ENCODE measurements at regions not wholly inside any gene's neighbourhood (a gene's known extent, or its start where the extent isn't known, plus 50 kb on each side); places are given as distances from the start of the nearest gene placed in this dataset.
"Not testable (repeated sequence)": the region's sequence is repeated elsewhere in the genome, so short reads cannot be mapped to it uniquely, and the experiment has no call there.

DNA sequence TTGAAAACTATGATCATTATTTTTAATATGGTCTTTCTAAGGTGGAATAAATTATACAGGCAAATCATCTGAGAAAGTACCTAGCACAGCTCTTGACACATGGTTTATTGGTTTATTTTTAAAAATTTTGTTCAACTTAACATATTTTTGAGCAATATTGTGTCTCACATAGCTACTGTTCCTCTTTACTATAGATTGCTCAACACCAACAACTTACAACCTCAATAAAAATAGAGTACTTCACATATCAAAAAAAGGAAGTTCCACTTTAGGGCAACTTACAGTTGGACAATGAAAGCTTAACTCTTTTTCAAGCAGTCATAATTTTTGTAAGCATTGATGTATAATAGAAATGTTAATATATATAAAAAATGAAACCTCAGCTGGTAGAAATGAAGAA, 440.9 kb upstream of the UBE2E3 start:
- Mint-ChIP-seq H3K36me3 (ENCODE audit: low read depth) (no peaks in the 10 kb centered on the region), H3K9me3 (ENCODE audit: low read depth) (no peaks in the 10 kb centered on the region), H3K4me3 (no peak overlapping the region), H3K4me1 (no peaks in the 10 kb centered on the region), H3K27me3 (no peaks in the 10 kb centered on the region), H3K27ac (no peak overlapping the region)
- DNase-seq, result no peak
- ATAC-seq, result no peak
- intact Hi-C loops (cut with DNase I, micrococcal nuclease), result no loop called here
- ChIA-PET CTCF (interaction anchor here (1.2 kb wide), 1 partner anchor 117 kb away, joined by 3 read pairs; no protein-coding TSS in a partner anchor), POLR2A (no interaction called here)

- Mint-ChIP-seq H3K27me3 (no peaks in the 10 kb centered on the region), H3K9me3 (ENCODE audit: low read depth) (no peaks in the 10 kb centered on the region), H3K4me3 (no peak overlapping the region), H3K4me1 (no peaks in the 10 kb centered on the region), H3K27ac (no peak overlapping the region), H3K36me3 (ENCODE audit: low read depth) (no peaks in the 10 kb centered on the region)
- no peak for ATAC-seq
- ChIA-PET POLR2A (interaction anchor here (0.7 kb wide), 1 partner anchor 13 kb away, joined by 3 read pairs; no protein-coding TSS in a partner anchor), CTCF (no interaction called here)
- intact Hi-C loops (cut with DNase I, micrococcal nuclease), result no loop called here
- no peak for DNase-seq
Observed at GRCh38 chr2:180535289-180535688, 445.1 kb upstream of the UBE2E3 start.

- ATAC-seq; DNase-seq; intact Hi-C loops (cut with DNase I, micrococcal nuclease); POLR2A ChIA-PET; H3K27me3 Mint-ChIP-seq; H3K27ac Mint-ChIP-seq; CTCF ChIA-PET; H3K4me3 Mint-ChIP-seq; H3K36me3 Mint-ChIP-seq (ENCODE audit: low read depth); H3K9me3 Mint-ChIP-seq (ENCODE audit: low read depth); H3K4me1 Mint-ChIP-seq: not testable (repeated sequence)
Observed at GRCh38 chr2:180531787-180532186, 448.6 kb upstream of the UBE2E3 start.

GRCh38 chr2:180524499-180524898, 455.9 kb upstream of the UBE2E3 start:
- H3K4me3 Mint-ChIP-seq, result no peak overlapping the region
- ATAC-seq, result no peak
- ChIA-PET POLR2A (no interaction called here), CTCF (interaction anchor here (0.6 kb wide), 1 partner anchor 49 kb away, joined by 3 read pairs; no protein-coding TSS in a partner anchor)
- no peaks in the 10 kb centered on the region for H3K27me3 Mint-ChIP-seq
- H3K36me3 Mint-ChIP-seq (ENCODE audit: low read depth), result no peaks in the 10 kb centered on the region
- intact Hi-C loops (cut with DNase I, micrococcal nuclease), result no loop called here
- H3K27ac Mint-ChIP-seq, result no peak overlapping the region
- H3K9me3 Mint-ChIP-seq (ENCODE audit: low read depth), result no peaks in the 10 kb centered on the region
- no peak for DNase-seq
- H3K4me1 Mint-ChIP-seq, result no peaks in the 10 kb centered on the region

GRCh38 chr2:180523621-180524340, 456.6 kb upstream of the UBE2E3 start:
- ATAC-seq, result no peak
- Mint-ChIP-seq H3K4me1 (no peaks in the 10 kb centered on the region), H3K27me3 (no peaks in the 10 kb centered on the region), H3K9me3 (ENCODE audit: low read depth) (no peaks in the 10 kb centered on the region), H3K27ac (no peak overlapping the region), H3K4me3 (no peak overlapping the region), H3K36me3 (ENCODE audit: low read depth) (no peaks in the 10 kb centered on the region)
- CTCF ChIA-PET, result interaction anchor here (0.6 kb wide), 1 partner anchor 48 kb away, joined by 3 read pairs; no protein-coding TSS in a partner anchor
- intact Hi-C loops (cut with DNase I, micrococcal nuclease), result no loop called here
- POLR2A ChIA-PET, result no interaction called here
- no peak for DNase-seq

DNA sequence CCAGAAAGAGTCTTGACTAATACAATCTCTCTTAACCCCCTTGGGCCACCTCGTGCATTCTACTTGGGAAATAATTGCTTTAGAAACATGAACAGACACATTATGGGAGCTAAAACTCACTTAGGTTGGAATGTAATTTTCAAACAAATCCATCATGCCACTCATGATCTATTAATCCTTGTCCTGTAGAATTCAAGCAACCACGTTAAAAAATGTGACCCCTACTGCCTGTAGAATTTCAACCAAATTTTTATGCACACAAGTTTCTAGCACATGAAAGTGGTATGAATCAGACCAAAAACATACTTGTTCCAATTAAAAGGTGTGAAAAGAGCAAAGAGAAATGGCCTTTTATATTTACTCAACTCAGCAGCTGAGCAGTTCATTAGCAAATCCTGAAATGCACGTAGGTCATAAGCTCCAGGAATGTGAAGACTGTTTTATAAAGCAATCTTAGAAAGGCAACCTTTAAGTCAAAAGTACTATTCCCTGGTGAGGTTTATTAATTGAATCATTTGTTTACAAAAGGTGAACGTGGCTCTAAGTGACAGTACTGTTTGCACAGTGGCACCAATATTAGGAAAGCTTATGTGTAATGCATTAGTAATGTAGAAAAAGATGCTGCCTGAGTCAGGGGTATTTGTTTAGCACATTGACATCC, 459.4 kb upstream of the UBE2E3 start:
- ChIA-PET CTCF (no interaction called here), POLR2A (no interaction called here)
- intact Hi-C loops (cut with DNase I, micrococcal nuclease), result no loop called here
- Mint-ChIP-seq H3K9me3 (ENCODE audit: low read depth) (no peaks in the 10 kb centered on the region), H3K4me1 (no peaks in the 10 kb centered on the region), H3K4me3 (no peak overlapping the region), H3K27me3 (no peaks in the 10 kb centered on the region), H3K27ac (no peak overlapping the region), H3K36me3 (ENCODE audit: low read depth) (no peaks in the 10 kb centered on the region)
- DNase-seq, result no peak
- no peak for ATAC-seq

GRCh38 chr2:180520206-180520605, 460.2 kb upstream of the UBE2E3 start:
- ATAC-seq (no peak), DNase-seq (no peak)
- Mint-ChIP-seq H3K36me3 (ENCODE audit: low read depth) (no peaks in the 10 kb centered on the region), H3K4me3 (no peak overlapping the region), H3K27me3 (no peaks in the 10 kb centered on the region), H3K9me3 (ENCODE audit: low read depth) (no peaks in the 10 kb centered on the region), H3K4me1 (no peaks in the 10 kb centered on the region), H3K27ac (no peak overlapping the region)
- ChIA-PET CTCF (interaction anchor here (0.5 kb wide), 1 partner anchor 34 kb away, joined by 3 read pairs; no protein-coding TSS in a partner anchor), POLR2A (interaction anchor here (0.6 kb wide), 1 partner anchor 1267 kb away, joined by 3 read pairs; no protein-coding TSS in a partner anchor)
- intact Hi-C loops (cut with DNase I, micrococcal nuclease), result no loop called here

GRCh38 chr2:180519276-180519675, 461.1 kb upstream of the UBE2E3 start:
- ATAC-seq (no peak), DNase-seq (no peak)
- Mint-ChIP-seq H3K4me3 (no peak overlapping the region), H3K27me3 (no peaks in the 10 kb centered on the region), H3K9me3 (ENCODE audit: low read depth) (no peaks in the 10 kb centered on the region), H3K4me1 (no peaks in the 10 kb centered on the region), H3K36me3 (ENCODE audit: low read depth) (no peaks in the 10 kb centered on the region), H3K27ac (no peak overlapping the region)
- ChIA-PET CTCF (no interaction called here), POLR2A (no interaction called here)
- intact Hi-C loops (cut with DNase I, micrococcal nuclease), result no loop called here

DNA sequence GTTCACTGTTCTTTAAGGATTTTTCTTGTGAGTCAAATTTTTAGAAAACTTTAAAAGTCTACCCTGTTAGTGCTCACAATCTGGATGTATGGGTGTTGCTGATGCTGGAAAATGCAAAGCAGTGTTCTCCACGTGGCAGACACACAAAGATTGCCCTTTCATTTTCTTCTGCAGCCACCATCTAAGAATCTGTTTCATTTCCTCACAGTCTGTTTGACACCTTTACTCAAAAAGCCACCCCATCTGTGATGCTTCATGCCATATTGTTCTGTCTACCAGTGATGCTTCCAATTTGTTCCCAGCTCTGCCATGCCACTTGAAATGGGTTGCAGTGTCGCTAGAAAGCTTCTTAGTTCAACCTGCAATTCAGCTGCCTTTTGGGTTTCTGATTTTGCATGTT, 464.2 kb upstream of the UBE2E3 start:
- H3K9me3 Mint-ChIP-seq (ENCODE audit: low read depth), result no peaks in the 10 kb centered on the region
- ATAC-seq, result no peak
- intact Hi-C loops (cut with DNase I, micrococcal nuclease), result no loop called here

GRCh38 chr2:180513389-180513788, 467.0 kb upstream of the UBE2E3 start:
- Mint-ChIP-seq H3K36me3 (ENCODE audit: low read depth) (no peaks in the 10 kb centered on the region), H3K4me1 (no peaks in the 10 kb centered on the region), H3K27me3 (peaks cover 2% of the 10 kb centered on the region), H3K4me3 (no peak overlapping the region), H3K9me3 (ENCODE audit: low read depth) (no peaks in the 10 kb centered on the region), H3K27ac (no peak overlapping the region)
- intact Hi-C loops (cut with DNase I, micrococcal nuclease), result no loop called here
- no peak for ATAC-seq
- ChIA-PET CTCF (no interaction called here), POLR2A (no interaction called here)
- no peak for DNase-seq

More for the DNA sequence above, 464.2 kb upstream of the UBE2E3 start:
- no peaks in the 10 kb centered on the region for H3K4me1 Mint-ChIP-seq
- CTCF ChIA-PET, result no interaction called here
- no peaks in the 10 kb centered on the region for H3K27me3 Mint-ChIP-seq
- no peaks in the 10 kb centered on the region for H3K36me3 Mint-ChIP-seq (ENCODE audit: low read depth)
- H3K27ac Mint-ChIP-seq, result no peak overlapping the region
- no peak for DNase-seq
- no peak overlapping the region for H3K4me3 Mint-ChIP-seq
- POLR2A ChIA-PET, result no interaction called here

- intact Hi-C loops (cut with DNase I, micrococcal nuclease), result no loop called here
- POLR2A ChIA-PET, result no interaction called here
Observed at GRCh38 chr2:180508458-180508857, 471.9 kb upstream of the UBE2E3 start.

DNA sequence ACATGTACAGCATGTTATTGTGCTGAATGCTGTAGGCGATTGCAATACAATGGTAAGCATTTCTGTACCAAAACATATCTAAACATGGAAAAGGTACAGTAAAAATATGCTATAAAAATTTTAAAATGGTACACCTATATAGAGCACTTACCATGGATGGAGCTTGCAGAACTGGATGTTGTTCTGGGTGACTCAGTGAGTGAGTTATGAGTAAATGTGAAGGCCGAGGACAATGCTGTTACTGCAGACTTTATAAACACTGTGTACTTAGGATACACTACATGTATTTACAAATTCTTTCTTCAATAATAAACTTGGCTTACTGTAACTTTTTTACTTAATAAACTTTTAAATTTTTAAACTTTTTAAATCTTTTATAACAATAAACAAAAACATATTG, 473.4 kb upstream of the UBE2E3 start:
- H3K36me3 Mint-ChIP-seq (ENCODE audit: low read depth), result no peaks in the 10 kb centered on the region
- ChIA-PET CTCF (no interaction called here), POLR2A (no interaction called here)
- H3K4me1 Mint-ChIP-seq, result no peaks in the 10 kb centered on the region
- no peak for DNase-seq
- peaks cover 2% of the 10 kb centered on the region for H3K27me3 Mint-ChIP-seq
- intact Hi-C loops (cut with DNase I, micrococcal nuclease), result no loop called here
- H3K27ac Mint-ChIP-seq, result no peak overlapping the region
- no peaks in the 10 kb centered on the region for H3K9me3 Mint-ChIP-seq (ENCODE audit: low read depth)
- no peak for ATAC-seq
- H3K4me3 Mint-ChIP-seq, result no peak overlapping the region

More at GRCh38 chr2:180508458-180508857, 471.9 kb upstream of the UBE2E3 start:
- Mint-ChIP-seq H3K9me3 (ENCODE audit: low read depth) (no peaks in the 10 kb centered on the region), H3K27ac (no peak overlapping the region), H3K27me3 (peaks cover 2% of the 10 kb centered on the region), H3K36me3 (ENCODE audit: low read depth) (no peaks in the 10 kb centered on the region), H3K4me3 (no peak overlapping the region), H3K4me1 (no peaks in the 10 kb centered on the region)
- CTCF ChIA-PET, result no interaction called here
- ATAC-seq, result no peak
- no peak for DNase-seq
